HG03196 (cell line): ENCODE measurements at regions not wholly inside any gene's neighbourhood (a gene's known extent, or its start where the extent isn't known, plus 50 kb on each side); places are given as distances from the start of the nearest gene placed in this dataset.
A peak's percentile ranks its signal among the peaks of the same experiment; 100 is the strongest.
"Not testable (repeated sequence)": the region's sequence is repeated elsewhere in the genome, so short reads cannot be mapped to it uniquely, and the experiment has no call there.

Experiments used
- ATAC-seq: cut with Tn5 transposase; IDR thresholded peaks from one replicate; pipeline ENCODE4 v1.9.1; 2021; ENCODE audit not compliant: unreplicated experiment

DNA sequence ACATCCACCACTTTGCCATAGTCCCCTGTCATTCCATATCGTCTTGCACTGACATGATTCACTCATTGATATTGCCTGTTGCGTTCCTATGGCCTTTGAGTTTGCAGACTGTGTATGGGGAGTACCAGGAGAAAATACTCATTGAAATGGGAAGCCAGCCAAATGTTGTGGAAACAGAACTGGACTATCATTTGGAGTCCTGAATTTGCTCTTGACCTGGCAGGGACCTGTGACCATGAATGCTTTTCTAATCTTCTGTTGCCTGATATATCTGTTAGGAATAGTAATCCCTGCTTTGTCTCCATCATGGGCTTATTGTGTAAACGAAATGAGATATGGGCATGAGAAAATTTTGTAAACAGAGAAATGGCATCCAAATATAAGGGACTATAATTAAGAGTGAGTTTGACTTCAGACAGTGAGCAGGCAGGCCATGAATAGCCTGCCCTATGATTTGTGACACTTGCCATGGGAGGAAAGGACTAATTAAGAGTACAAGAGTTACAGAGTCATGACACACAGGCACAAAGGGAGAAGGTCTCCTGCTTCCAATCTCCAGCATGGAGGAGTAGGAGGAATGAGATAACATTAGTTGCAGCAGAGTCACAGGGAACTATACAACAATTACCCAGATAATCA, 572.9 kb upstream of the SGCD start:
- no peak for ATAC-seq

DNA sequence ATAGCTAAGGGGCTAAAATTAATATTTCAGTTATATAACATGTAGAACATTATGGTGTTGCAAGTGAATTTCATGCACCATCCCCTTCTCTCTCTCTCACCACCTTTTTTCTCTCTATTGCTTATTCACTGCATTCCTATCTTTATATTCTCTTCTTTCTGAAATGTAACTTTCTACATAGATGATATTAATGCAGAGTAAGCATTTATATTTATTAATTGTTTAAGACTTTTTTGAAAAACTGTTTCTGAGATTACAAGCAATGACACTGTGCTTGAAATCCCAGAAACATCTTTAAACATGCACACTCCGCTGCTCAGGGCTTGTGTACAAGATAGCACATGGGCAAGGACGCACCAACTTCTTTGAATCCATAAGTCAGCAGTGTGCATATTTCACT, 567.7 kb upstream of the SGCD start:
- no peak for ATAC-seq

DNA sequence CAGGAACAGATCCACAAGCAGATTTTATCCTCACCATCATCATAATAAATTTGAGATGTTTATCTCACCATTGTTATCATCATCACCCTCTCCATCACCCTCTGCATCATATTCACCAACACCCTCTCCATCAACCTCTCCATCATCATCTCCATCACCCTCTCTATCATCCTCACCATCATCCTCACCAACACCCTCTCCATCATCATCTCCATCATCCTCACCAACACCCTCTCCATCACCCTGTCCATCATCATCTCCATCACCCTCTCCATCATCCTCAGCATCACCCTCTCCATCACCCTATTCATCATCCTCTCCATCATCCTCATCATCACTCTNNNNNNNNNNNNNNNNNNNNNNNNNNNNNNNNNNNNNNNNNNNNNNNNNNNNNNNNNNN, 567.0 kb upstream of the SGCD start:
- no peak for ATAC-seq

DNA sequence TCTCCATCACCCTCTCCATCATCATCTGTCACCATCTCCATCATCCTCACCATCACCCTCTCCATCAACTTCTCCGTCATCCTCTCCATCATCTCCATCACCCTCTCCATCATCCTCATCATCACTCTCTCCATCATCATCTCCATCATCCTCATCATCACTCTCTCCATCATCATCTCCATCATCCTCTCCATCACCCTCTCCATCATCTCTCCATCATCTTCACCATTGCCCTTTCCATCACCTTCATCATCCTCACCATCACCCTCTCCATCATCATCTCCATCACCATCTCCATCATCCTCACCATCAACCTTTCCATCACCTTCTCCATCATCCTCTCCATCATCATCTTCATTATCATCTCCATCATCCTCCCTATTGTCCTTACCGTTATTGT, 565.5 kb upstream of the SGCD start:
- no peak for ATAC-seq

DNA sequence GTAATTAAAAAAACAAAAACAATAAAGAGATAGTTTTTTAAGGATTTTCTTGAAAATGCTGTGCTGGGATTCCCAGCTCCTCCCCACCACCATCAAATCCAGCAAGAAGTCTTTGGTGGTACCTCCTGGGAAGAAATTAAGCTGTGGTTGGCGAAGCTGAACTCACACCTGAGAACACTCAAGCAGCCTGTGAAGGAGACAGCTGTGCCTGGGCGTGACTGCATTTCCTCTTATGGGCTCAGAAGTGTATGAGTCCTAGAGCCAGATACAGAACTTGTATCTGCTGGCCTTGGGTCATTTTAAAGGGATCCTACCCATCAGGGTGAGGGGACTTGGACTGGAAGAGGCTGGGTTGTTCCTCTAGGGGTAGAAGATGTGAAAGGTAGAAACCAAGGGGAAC, 561.2 kb upstream of the SGCD start:
- no peak for ATAC-seq

DNA sequence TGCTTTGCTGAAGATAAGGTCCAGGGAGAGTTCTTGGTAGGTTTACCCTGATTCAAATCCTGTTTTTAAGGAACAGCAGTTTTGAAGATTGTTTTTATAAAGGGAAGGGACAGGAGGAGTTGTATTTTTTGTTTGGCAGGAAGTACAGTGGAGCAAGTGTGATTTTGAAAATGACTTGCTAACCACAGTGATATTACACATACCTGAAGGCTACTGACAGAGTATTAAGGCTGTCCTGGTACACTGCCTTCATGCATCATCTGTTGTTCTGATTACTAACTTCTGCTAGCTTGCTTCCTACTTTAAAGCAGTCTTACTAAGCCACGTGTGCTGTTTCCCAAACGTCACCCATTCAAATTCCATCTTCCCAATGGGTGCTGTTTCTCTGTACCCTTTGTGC, 559.5 kb upstream of the SGCD start:
- no peak for ATAC-seq

DNA sequence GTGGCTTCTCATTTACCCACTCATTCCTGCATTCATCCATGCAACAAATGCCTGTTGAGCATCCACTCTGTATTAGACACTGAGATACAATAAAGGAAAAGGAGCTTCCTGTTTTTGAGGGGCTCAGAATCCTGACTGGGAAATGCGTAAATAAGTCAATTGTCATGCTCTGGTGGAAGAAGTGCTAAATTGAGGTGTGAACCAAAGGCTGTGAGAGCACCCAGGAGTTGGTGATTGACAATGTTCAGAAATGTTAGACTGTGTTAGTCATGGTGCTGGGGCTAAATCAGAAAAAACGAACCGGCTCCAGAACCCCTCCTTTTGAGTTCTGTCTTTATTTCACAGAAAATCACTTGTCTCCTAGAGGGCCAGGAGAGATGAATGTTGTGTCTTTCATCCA, 558.6 kb upstream of the SGCD start:
- no peak for ATAC-seq

DNA sequence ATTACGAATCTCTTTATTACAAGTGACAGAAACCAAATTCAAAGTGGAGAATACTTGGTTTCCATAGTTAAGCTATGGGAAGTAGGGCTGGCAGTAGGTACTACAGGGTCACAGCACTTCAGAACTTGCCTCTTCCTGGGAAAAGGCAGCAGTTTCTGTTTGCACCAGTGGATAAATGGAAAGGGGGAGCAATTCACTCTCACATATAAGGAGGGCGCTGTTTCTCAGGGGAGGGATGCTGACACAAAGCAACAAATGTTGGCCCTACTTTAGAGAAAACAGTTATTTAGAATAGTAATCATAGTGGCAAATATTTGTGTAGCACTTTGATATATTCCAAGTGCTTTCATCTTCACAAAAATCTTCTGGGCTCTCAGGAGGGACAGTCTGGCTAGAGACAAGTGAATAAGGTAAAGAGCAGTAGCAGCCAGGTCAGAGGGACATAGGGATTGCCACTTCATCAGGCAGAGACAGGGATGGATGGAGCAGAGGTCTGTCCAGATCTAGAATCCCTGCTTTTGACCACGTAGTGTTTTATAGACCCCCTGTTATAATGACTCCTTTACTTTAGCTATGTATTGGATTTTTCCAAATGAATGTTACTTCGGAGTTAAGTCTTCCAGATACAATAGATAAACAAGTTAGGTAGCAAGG, 554.8 kb upstream of the SGCD start:
- no peak for ATAC-seq

DNA sequence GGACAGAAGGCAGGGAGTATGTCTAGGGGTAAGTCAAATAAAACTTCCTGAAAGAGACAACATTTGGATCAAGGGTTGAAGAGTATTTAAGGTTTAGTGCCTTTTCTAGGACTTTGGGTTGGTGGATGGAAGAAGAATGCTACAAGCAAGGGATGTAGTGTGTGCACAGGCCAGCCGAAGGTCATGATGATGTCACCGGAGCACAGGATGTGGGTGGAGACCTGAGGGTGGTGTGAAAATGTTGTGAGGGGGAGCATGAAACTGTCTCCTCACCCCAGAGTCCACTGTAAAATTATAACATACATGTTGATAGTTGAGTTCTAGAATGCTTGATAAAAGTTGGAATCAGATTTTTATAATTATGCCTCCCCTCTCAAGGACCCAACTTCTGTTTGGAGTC, 553.3 kb upstream of the SGCD start:
- no peak for ATAC-seq

DNA sequence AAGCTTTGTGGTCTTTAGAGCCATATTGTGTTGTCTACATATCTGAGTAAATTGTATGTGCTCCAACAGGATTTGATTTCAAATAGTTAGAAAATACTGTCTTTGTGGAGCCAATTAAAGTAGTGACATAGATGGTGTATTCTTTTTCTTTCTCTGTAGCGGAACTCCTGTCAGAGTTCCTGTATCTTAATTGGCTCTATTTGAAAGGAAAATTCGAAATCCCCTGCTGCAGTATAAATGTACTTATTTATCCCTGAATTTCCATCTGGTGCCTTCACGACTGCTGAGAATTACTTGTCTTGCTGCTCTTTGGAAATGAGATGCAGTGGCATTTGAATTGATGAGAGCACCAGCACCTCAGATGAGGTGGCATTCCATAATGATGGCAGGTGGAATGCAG, 546.7 kb upstream of the SGCD start:
- no peak for ATAC-seq

DNA sequence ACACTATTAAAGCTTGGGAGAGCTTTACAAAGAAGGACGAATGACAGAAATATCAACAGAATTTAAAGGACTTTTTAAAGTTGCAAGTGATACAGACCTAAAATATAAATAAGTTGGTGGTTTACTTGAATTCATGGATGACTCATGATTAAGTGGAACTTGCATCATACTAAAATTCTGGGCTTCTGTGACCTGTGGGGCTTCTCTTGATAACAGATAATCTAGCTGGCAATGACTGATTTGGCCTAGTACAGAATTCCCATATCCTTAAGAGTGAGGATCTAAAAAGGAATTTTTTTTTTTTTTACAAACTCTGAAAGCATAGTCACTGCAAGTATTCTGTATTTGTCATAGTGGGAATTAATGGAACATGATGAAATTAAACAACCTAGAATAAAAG, 543.7 kb upstream of the SGCD start:
- ATAC-seq, result no peak

DNA sequence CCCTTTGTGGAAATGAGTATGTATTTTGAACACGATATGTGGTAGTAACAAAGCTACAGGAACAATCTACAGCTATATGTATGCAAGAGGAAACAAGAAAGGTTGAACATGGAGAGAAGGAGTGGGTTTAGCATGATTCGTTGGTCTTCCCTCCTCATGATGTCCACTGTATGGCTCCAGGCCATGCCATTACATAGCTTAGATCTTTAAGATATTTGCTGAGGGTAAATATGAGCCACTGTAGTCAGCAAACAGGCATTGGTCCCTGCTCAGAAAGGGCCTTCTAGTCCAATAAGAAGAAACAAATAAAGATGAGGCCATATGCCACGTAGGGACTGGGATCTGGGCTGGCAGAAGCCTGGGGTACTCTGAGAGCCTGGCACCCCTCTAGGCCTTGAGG, 543.2 kb upstream of the SGCD start:
- no peak for ATAC-seq

DNA sequence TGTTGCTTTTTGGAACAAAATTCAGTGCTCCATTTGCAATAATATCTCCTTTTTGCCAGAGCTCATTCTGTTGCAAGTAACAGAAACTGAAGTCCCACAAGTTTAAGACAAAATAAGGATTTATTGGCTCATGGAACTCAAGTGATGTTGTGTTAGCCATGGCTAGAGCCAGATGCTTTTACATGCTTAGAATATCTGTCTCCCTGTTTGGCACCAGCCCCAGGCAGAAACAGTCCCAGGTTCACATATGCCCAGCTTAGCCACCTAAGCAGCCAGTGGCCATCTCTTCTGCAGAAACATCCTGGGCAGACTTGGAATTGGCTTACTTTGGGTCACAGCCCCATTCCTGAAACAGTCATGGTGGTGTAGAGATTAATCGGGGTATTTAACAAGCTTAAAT, 540.9 kb upstream of the SGCD start:
- no peak for ATAC-seq

DNA sequence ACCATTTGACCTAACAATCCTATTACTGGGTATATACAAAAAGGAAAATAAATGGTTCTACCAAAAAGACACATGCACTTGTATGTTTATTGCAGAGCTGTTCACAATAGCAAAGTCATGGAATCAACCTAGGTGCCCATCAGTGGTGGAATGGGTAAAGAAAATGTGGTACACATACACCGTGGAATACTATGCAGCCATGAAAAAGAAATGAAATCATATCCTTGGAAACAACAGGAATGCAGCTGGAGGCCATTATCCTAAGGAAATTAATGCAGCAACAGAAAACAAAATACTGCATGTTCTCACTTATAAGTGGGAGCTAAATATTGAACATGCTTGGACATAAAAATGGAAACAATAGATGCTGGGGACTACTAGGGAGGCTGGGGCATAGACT, 534.1 kb upstream of the SGCD start:
- no peak for ATAC-seq

DNA sequence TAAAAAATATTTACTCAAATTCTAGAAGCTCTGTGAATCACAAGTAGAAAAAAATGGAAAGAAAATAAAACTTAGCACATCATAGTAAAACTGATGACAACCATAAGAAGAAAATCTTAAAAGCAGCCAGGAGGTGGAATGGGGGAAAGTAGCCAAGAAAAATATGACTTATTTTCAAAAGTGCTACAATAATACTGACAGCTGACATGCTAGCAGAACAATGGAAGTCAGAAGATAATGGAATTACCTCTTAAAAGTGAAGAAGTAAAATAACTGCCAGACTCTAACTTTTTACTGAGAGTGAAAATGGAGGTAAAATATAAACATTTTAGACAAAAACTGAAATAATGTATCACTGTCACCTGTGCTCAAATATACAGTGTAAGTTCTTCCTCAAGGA, 532.2 kb upstream of the SGCD start:
- no peak for ATAC-seq

DNA sequence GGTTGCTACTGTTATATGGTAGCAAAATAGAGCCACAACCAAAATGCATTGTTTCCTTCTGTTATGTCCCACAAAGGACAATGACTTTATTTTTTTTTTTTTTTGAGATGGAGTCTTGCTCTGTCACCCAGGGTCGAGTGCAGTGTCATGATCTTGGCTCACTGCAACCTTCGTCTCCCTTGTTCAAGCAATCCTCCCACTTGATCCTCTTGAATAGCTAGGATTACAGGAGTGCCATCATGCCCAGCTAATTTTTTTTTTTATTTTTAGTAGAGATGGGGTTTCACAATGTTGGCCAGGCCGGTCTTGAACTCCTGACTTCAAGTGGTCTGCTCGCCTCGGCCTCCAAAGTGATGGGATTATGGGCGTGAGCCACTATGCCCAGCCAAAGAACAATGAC, 527.7 kb upstream of the SGCD start:
- ATAC-seq, result no peak

DNA sequence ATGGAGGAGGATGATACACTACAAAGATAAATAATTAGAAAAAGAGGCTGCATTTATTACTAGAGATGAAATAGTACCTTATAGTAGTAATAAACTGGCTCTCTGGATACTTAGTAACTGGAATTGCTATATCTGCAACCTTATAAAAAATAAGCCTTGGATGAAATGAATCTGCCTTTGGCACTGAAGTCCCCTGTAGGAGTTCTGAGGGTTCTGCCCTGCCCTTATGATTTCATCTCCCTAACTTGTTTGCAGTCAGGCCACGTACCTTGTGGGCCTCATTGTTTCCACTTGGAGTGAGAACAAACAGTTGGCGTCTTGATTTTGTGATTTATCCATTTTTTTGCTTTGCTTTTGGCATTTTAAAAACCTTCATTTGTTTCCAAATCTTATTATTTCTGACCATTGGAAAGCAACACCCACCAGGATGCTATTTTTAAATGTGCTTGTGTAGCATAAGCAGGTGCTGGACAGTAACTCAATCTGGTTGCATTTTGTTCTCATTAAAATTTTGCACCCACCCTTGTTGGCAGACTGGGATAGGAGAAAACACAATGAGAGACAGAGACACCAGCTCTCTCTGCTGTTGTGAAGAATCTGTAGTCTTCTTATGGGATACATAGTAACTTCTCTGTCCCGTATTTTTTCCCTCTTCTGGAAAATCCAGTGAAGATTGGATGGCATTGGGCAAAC, 518.9 kb upstream of the SGCD start:
- ATAC-seq, result no peak

DNA sequence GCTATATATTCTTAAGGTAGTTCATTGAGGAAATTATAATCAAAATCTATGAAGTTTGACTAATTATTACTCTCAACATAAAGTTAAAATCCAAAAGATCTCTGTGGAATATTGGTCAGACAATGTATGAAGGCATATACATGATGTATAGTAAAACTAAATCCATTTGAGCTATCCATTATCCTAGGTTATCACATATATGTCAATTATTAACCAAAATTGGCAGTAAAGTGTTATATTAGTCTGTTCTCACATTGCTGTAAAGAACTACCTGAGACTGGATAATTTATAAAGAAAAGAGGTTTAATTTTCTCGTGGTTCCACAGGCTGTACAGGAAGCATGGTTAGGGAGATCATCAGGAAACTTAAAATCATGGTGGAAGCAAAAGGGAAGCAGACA, 511.7 kb upstream of the SGCD start:
- ATAC-seq, result no peak

DNA sequence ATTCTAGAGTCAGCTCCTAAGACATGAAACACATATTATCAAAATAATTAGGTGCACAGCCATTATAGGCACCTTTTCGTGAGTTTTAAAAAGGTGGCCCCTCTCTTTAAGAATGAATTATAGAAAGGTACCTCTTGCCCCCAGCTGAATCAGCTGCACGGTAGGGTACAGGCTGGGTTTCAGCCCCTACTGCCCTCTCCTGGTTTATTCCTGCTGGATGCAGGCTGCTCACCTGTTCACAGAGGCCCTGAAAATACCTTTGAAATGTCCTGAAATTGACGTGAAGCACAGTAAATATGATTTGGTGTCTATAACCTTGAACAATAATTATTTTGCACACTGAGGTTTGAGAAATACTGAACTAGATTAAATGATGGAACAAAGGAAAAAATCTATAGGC, 504.8 kb upstream of the SGCD start:
- ATAC-seq, result no peak

DNA sequence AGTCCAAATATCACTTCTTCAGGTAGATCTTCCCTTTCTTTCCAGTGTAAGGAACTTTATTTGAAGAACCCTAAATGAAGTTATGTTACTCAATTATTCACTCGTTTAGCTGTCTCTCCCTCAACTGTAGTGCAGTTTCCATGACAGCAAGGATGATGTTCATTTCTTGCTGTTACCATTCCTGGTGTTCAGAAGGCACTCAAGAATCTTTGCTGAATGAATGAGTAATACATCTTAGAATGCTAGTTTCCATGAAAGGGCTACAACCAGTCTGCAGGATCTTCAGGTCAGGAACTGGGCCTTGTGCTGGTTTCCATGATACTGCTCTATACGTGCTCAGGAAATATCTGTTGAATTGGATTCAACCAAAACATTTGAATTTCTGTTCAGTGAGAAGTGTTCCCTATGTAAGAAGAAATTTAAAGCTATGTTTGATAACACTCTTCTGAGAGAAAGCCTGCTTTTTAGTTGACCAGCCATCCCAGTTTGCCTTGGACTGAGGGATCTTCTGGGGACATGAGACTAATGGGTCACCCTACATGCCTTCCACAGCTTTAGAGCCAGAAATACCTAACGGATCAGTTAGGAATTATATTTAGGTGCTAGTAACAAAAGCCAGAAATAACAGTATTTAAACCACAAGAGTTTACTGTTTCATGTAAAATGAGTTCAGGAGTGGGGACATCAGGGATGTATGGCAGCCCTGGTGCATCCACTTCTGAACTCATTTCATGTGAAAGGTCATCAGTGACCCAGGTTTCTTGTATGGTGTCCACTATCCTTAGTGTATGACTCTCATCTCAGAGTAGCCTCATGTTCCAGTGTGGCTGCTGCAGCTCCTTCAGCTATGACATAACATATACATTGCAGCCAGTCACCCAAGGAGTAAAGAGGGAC, 500.1 kb upstream of the SGCD start:
- ATAC-seq, result no peak

DNA sequence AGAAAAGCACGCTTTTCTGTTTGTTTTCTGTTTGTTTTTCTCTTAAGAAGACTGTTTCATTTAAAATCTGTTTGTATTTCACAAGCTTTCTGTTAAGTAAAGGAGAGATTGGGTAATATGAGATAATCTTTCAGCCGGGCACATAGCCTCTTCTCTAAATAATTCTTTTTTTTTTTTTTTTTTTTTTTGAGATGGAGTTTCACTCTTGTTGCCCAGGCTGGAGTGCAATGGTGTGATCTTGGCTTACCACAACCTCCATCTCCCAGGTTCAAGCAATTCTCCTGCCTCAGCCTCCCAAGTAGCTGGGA, 499.5 kb upstream of the SGCD start:
- ATAC-seq, result not testable (repeated sequence)

DNA sequence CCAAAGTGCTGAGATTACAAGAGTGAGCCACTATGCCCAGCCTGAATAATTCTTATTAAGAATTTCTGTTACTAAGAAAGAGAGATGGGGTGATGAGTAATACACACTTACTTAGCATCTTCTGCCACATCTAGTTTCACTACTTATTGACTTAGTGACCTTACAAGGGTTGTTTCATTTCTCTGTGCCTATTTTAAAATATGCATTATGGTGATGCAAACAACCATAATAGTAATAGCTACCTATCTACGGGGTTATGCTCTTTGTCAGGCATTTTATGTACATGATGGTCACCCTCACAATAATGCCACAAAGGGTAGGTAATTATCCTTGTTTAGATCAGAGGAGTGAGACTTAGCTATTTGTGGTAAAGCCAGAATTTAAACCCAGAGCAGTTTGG, 499.0 kb upstream of the SGCD start:
- peak; percentile 97 for ATAC-seq
